Mesothelial cell of epicardium (in vitro differentiated cells): ENCODE measurements at regions not wholly inside any gene's neighbourhood (a gene's known extent, or its start where the extent isn't known, plus 50 kb on each side); places are given as distances from the start of the nearest gene placed in this dataset.
"Not testable (repeated sequence)": the region's sequence is repeated elsewhere in the genome, so short reads cannot be mapped to it uniquely, and the experiment has no call there.

Source experiments
- DNase-seq, 2 experiments: peaks; one replicate each; pipeline ENCODE4 v3.0.0; 2021; ENCODE audit warnings: low spot score in 2 of 2; ENCODE audit not compliant: unreplicated experiment in 2 of 2
- H3K27ac Mint-ChIP-seq: 2 replicates; pipeline ENCODE4 v1.8.0; 2021; ENCODE audit warnings: mixed read lengths
- H3K27me3 Mint-ChIP-seq: 2 replicates; pipeline ENCODE4 v1.8.0; 2021; ENCODE audit warnings: low read depth, mixed read lengths
- H3K36me3 Mint-ChIP-seq: 2 replicates; pipeline ENCODE4 v1.8.0; 2021; ENCODE audit warnings: mixed read lengths
- H3K4me1 Mint-ChIP-seq: 2 replicates; pipeline ENCODE4 v1.8.0; 2021; ENCODE audit warnings: mixed read lengths
- H3K4me3 Mint-ChIP-seq: 2 replicates; pipeline ENCODE4 v1.8.0; 2021; ENCODE audit warnings: mild to moderate bottlenecking, moderate library complexity, mixed read lengths
- H3K9me3 Mint-ChIP-seq: 2 replicates; pipeline ENCODE4 v1.8.0; 2021; ENCODE audit warnings: mixed read lengths
- TF ChIP-seq, protein P1 (sequence below): fragments of 200-600 bp; sonication (generic); IDR thresholded peaks from one replicate; pipeline ENCODE4 v1.5.0; 2021; ENCODE audit warnings: antibody characterized with exemption; ENCODE audit not compliant: unreplicated experiment

GRCh38 chr15:78708713-78709260 lies 67.8 kb upstream of the CHRNB4 start:
- H3K4me1 Mint-ChIP-seq, result peaks cover 11% of the 10 kb centered on the region
- H3K4me3 Mint-ChIP-seq, result no peak overlapping the region
- peaks cover 19% of the 10 kb centered on the region for H3K9me3 Mint-ChIP-seq
- H3K36me3 Mint-ChIP-seq, result no peaks in the 10 kb centered on the region
- no peak for DNase-seq
- H3K27ac Mint-ChIP-seq, result no peak overlapping the region
- peaks cover 18% of the 10 kb centered on the region for H3K27me3 Mint-ChIP-seq
- TF ChIP-seq, protein P1, sequence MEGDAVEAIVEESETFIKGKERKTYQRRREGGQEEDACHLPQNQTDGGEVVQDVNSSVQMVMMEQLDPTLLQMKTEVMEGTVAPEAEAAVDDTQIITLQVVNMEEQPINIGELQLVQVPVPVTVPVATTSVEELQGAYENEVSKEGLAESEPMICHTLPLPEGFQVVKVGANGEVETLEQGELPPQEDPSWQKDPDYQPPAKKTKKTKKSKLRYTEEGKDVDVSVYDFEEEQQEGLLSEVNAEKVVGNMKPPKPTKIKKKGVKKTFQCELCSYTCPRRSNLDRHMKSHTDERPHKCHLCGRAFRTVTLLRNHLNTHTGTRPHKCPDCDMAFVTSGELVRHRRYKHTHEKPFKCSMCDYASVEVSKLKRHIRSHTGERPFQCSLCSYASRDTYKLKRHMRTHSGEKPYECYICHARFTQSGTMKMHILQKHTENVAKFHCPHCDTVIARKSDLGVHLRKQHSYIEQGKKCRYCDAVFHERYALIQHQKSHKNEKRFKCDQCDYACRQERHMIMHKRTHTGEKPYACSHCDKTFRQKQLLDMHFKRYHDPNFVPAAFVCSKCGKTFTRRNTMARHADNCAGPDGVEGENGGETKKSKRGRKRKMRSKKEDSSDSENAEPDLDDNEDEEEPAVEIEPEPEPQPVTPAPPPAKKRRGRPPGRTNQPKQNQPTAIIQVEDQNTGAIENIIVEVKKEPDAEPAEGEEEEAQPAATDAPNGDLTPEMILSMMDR, result no peak

DNA sequence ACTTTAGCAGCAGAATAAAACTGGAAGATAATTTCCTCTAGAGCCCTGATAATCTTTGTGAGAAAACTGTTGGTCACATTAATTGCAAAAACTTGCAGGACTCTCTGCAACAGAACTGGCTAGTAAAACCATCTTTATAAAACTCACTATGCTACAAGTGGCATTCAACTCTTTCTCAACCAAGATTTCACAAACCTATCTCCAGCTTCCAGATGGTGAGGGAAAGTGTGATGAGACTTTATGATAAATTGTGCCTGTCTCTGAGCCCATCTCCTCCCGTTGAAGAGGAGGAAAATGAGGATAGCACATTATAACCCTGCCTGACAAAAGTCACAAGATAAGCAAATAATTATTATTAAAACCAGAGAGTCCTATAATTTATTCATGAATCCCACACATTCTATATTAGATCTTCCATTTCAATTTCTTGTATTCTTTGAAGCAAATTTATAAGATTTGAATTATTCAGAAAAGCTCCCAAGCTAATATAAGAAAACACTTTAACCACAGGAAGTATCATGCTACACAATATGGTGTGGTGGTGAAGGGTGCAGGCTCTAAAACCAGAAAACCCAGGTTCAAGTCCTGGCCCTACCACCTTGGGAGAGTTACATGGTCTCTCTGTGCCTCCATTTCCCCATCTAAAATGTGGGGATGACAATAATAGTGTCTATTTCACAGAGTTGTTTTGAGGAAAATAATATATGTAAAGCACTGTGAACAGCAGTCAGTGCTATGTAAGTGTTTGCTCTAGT lies 65.6 kb upstream of the CHRNB4 start:
- DNase-seq, H3K27ac Mint-ChIP-seq, H3K9me3 Mint-ChIP-seq, H3K4me3 Mint-ChIP-seq, H3K36me3 Mint-ChIP-seq: not testable (repeated sequence)
- Mint-ChIP-seq H3K27me3 (peaks cover 18% of the 10 kb centered on the region), H3K4me1 (peaks cover 11% of the 10 kb centered on the region)

DNA sequence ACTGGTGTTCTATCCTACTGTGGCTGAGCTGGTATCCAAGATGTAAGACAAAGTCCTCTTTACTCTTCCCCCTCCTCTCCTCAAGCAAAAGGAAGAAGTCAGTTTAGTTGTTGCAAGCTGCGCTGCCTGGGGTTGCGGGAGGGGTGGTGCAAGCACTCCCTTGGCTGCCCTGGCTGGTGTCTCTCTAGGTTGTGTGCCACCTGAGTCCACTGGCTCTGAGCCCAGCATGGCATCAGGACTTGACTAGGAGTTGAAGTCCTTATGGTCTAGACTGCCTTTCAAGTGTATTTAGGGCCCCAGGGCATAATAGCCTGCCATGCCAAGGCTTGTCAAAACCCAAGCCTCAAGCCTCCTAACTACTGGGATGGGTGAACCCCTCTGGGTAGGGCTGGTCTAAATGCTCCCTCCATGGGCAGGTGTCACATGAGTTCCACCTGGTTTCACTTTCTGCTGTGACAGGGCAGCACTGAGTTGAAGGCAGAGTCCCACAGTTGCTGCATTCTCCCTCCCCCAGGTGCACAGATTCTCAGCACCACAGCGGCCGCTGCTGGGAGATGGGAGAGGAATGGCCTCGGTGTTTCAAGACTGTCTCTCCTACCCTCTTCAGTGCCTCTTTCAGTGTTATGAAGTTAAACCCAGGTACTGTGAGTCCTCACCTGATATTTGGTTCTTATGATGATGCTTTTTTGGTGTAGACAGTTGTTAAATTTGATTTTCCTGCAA lies 62.5 kb upstream of the CHRNB4 start:
- H3K4me1 Mint-ChIP-seq, H3K4me3 Mint-ChIP-seq, DNase-seq, H3K27ac Mint-ChIP-seq, H3K36me3 Mint-ChIP-seq, H3K27me3 Mint-ChIP-seq: not testable (repeated sequence)
- H3K9me3 Mint-ChIP-seq, result peaks cover 13% of the 10 kb centered on the region

DNA sequence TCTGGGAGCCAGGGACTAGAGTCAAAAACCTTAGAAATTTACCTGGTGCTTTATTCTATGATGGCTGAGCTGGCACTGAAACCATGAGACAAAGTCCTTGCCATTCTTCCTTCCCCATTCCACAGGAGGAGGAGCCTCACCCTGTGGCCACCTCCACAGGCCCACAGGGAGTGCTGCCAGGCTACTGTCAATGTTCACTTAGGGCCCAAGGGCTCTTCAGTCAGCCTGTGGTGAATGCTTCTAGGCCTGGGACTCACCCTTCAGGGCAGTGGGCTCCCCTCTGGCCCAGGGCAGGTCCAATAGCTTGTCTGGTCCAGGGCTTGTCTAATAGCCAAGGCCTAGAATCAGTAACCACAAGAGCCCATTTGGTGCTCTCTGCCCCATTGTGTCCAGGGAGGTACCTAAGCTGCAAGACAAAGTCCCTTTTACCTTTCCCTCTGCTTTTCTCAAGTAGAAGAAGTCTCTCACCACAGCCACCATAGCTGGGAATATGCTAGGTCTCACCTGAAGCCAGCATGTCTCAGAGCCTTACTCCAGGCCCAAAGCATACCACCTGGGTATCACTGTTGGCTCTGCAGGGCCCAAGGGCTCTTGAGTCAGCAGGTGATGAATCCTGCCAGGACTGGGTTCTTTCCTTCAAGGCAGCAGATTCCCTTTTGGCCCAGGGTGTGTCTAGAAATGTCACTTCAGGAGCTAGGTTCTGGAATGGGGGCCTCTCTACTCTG lies 61.8 kb upstream of the CHRNB4 start:
- Mint-ChIP-seq H3K36me3 (no peaks in the 10 kb centered on the region), H3K9me3 (peaks cover 15% of the 10 kb centered on the region), H3K4me3 (no peak overlapping the region), H3K27ac (no peak overlapping the region), H3K4me1 (no peaks in the 10 kb centered on the region), H3K27me3 (peaks cover 9% of the 10 kb centered on the region)
- DNase-seq, result no peak
- TF ChIP-seq, protein P1, result no peak

- Mint-ChIP-seq H3K9me3 (peaks cover 8% of the 10 kb centered on the region), H3K27ac (no peak overlapping the region), H3K4me3 (no peak overlapping the region), H3K4me1 (peaks cover 9% of the 10 kb centered on the region), H3K27me3 (no peaks in the 10 kb centered on the region), H3K36me3 (no peaks in the 10 kb centered on the region)
- no peak for DNase-seq
- TF ChIP-seq, protein P1, result no peak
Observed at GRCh38 chr15:78697449-78697848, 56.4 kb upstream of the CHRNB4 start.

- Mint-ChIP-seq H3K9me3 (peaks cover 8% of the 10 kb centered on the region), H3K4me1 (peaks cover 17% of the 10 kb centered on the region), H3K27ac (no peak overlapping the region), H3K4me3 (no peak overlapping the region), H3K36me3 (no peaks in the 10 kb centered on the region), H3K27me3 (no peaks in the 10 kb centered on the region)
- DNase-seq, result no peak
- TF ChIP-seq, protein P1, result no peak
Observed at GRCh38 chr15:78696436-78696835, 55.4 kb upstream of the CHRNB4 start.
